Keratinocyte (primary cell): ENCODE measurements at regions not wholly inside any gene's neighbourhood (a gene's known extent, or its start where the extent isn't known, plus 50 kb on each side); places are given as distances from the start of the nearest gene placed in this dataset.

ENCODE experiments used
- DNase-seq: peaks from one replicate; pipeline ENCODE4 v3.0.0-alpha.2; 2011; ENCODE audit warnings: low read depth, missing footprints, low spot score
- FAIRE-seq: peaks from 2 replicates; lab custom pipeline; 2011; peaks lifted over from hg19 to GRCh38; lab: Jason Lieb, UNC
- H2AFZ ChIP-seq: 2 replicates; pipeline ENCODE4 v1.6.0; 2012; ENCODE audit warnings: low read length, control low read depth, inconsistent platforms; ENCODE audit not compliant: control insufficient read depth
- H3K27ac ChIP-seq: 2 replicates; pipeline ENCODE4 v1.5.1; 2011; ENCODE audit warnings: low read length; ENCODE audit not compliant: control insufficient read depth, insufficient read depth
- H3K27me3 ChIP-seq: 3 replicates; pipeline ENCODE4 v1.6.0; 2011; ENCODE audit warnings: low read length; ENCODE audit not compliant: control insufficient read depth, insufficient read depth; ENCODE audit errors: extremely low read depth
- H3K36me3 ChIP-seq, 2 experiments: 2 replicates in 1 of 2; 3 replicates in 1 of 2; pipeline ENCODE4 v1.5.1; 2011; ENCODE audit warnings: low read length in 2 of 2, mild to moderate bottlenecking in 1 of 2; ENCODE audit not compliant: control insufficient read depth in 2 of 2, insufficient read depth in 2 of 2; ENCODE audit errors: extremely low read depth in 1 of 2
- H3K4me1 ChIP-seq: 3 replicates; pipeline ENCODE4 v1.5.1; 2011; ENCODE audit warnings: low read length; ENCODE audit not compliant: control insufficient read depth, insufficient read depth; ENCODE audit errors: extremely low read depth
- H3K4me2 ChIP-seq: 3 replicates; pipeline ENCODE4 v1.6.0; 2011; ENCODE audit warnings: low read depth, low read length; ENCODE audit not compliant: control insufficient read depth, insufficient read depth; ENCODE audit errors: extremely low read depth
- H3K4me3 ChIP-seq, 3 experiments: fragments of 200-600 bp in 1 of 3; sonication (generic) in 1 of 3; 2 replicates in 2 of 3; 3 replicates in 1 of 3; pipeline ENCODE4 v1.5.1; 2011 to 2016; ENCODE audit warnings: low read length in 3 of 3, mild to moderate bottlenecking in 3 of 3, control low read depth in 2 of 3, inconsistent platforms in 1 of 3, low read depth in 1 of 3, mixed read lengths in 1 of 3, mixed run types in 1 of 3, moderate library complexity in 1 of 3; ENCODE audit not compliant: control insufficient read depth in 2 of 3, insufficient read depth in 2 of 3; ENCODE audit errors: extremely low read depth in 1 of 3
- H3K79me2 ChIP-seq: 2 replicates; pipeline ENCODE4 v1.6.0; 2012; ENCODE audit warnings: low read length; ENCODE audit not compliant: control insufficient read depth, insufficient read depth
- H3K9ac ChIP-seq: 3 replicates; pipeline ENCODE4 v1.6.0; 2011; ENCODE audit warnings: low read length; ENCODE audit not compliant: control insufficient read depth, insufficient read depth; ENCODE audit errors: extremely low read depth
- H3K9me1 ChIP-seq: 3 replicates; pipeline ENCODE4 v1.6.0; 2011; ENCODE audit warnings: low read length; ENCODE audit not compliant: control insufficient read depth, insufficient read depth; ENCODE audit errors: extremely low read depth
- H3K9me3 ChIP-seq: 2 replicates; pipeline ENCODE4 v1.5.1; 2012; ENCODE audit warnings: low read depth, low read length; ENCODE audit not compliant: control insufficient read depth
- H4K20me1 ChIP-seq: 3 replicates; pipeline ENCODE4 v1.6.0; 2011; ENCODE audit warnings: low read length; ENCODE audit not compliant: control insufficient read depth, insufficient read depth; ENCODE audit errors: extremely low read depth
- EZH2 ChIP-seq: IDR thresholded peaks from one replicate; pipeline ENCODE4 v1.6.1; 2012; ENCODE audit warnings: inconsistent platforms, mild to moderate bottlenecking, low read length, moderate library complexity
- dilution Hi-C: fragments of 300-500 bp; cut with MboI; formaldehyde crosslinking; loops from one replicate; pipeline ENCODE4 v1.7.0; 2020; ENCODE audit warnings: low sequenced_read_pairs; ENCODE audit not compliant: extremely low pct_ligation_motif_present
- TF ChIP-seq, protein P1 (sequence below), 3 experiments: IDR thresholded peaks in 1 of 3; conservative IDR thresholded peaks in 1 of 3; optimal IDR thresholded peaks in 1 of 3; 2 replicates in 2 of 3; 3 replicates in 1 of 3; pipeline versions ENCODE3 to v1.5.1; 2011; ENCODE audit warnings: low read length in 3 of 3, mild to moderate bottlenecking in 3 of 3, moderate library complexity in 2 of 3, control low read depth in 1 of 3, inconsistent platforms in 1 of 3; ENCODE audit not compliant: insufficient read depth in 2 of 3; ENCODE audit errors: extremely low read depth in 1 of 3

DNA sequence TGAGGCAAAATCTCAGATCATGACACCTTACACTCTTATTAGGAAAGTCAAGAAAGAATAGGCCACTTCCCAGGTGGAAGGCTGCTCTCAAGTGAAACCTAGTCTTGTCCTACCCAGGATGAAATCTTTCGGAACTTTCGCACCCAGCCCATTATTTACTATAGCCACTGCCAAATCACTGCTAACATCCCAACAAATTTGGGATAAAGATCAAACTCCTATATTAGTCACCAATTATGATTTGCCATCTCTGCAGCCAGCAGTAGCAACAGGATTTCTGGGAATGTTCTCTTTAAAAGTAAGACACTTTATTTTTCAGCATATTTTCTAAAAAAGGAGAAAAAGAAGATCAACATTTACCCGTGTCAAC is 224.6 kb downstream of the GAS1 start:
- dilution Hi-C loops = no loop called here
- FAIRE-seq (no peak), DNase-seq (no peak)
- Histone ChIP-seq H2AFZ (peak overlapping the region; percentile 67), H3K9ac (no peak overlapping the region), H3K4me2 (peak overlapping the region; percentile 82), H3K9me1 (no peaks in the 10 kb centered on the region), H3K27me3 (no peaks in the 10 kb centered on the region), H3K9me3 (no peaks in the 10 kb centered on the region), H3K36me3 (no peaks in the 10 kb centered on the region), H3K4me1 (peaks cover 27% of the 10 kb centered on the region), H4K20me1 (no peaks in the 10 kb centered on the region), H3K27ac (no peak overlapping the region), H3K79me2 (no peaks in the 10 kb centered on the region), H3K4me3 (no peak overlapping the region)
- TF ChIP-seq, protein P1, sequence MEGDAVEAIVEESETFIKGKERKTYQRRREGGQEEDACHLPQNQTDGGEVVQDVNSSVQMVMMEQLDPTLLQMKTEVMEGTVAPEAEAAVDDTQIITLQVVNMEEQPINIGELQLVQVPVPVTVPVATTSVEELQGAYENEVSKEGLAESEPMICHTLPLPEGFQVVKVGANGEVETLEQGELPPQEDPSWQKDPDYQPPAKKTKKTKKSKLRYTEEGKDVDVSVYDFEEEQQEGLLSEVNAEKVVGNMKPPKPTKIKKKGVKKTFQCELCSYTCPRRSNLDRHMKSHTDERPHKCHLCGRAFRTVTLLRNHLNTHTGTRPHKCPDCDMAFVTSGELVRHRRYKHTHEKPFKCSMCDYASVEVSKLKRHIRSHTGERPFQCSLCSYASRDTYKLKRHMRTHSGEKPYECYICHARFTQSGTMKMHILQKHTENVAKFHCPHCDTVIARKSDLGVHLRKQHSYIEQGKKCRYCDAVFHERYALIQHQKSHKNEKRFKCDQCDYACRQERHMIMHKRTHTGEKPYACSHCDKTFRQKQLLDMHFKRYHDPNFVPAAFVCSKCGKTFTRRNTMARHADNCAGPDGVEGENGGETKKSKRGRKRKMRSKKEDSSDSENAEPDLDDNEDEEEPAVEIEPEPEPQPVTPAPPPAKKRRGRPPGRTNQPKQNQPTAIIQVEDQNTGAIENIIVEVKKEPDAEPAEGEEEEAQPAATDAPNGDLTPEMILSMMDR (optimal IDR thresholded peaks at IDR 0.05 in 1 of 3, IDR thresholded peaks at IDR 0.05 in 1 of 3, conservative IDR thresholded peaks at IDR 0.05 in 1 of 3; ENCODE audit: extremely low read depth in 1 of 3, insufficient read depth in 2 of 3, low read length in 3 of 3) = no peak
- TF ChIP-seq EZH2 = no peak

DNA sequence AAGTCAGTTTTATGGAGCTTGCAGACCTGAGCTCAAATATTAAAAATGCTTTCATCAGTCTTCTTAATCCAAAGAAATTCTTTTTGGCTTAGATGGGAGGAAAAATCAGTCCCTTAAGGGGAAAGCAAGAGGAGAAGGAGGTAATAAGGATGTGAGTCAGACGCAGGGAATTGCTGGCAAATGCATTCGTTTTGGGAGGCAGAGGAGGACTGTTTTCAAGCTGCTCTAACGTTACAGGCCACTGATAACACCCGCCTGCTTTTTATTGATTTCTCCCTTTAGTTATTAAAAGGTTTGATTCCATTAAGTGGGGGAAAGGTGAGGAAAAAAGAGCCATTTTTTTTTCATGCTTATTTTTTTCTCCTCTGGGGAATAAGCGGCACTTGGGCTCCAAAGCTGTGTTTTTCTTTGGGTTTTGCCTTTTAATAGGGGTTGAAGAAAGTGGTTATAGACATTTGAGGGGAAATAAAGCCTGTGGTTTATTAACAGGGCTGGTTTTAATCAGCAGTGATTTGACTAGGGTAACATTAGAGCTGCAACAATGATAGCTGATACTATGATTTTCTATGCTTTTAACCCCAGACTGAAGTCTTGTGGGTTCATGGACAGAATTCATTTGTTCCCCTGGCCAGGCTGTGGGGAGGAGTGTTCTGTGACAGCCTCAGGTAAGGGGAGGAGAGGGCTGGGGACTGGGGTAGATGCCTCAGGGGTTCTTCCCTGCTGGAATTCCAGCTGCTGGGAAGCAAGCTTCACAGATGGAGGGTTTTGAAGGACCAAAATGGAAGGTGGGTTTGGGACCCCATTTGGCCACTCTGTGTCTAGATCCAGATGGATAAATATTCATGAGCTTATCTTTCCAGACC is 225.2 kb downstream of the GAS1 start:
- H3K4me1 ChIP-seq = peaks cover 27% of the 10 kb centered on the region
- dilution Hi-C loops = no loop called here

More for the DNA sequence above, 225.2 kb downstream of the GAS1 start:
- TF ChIP-seq EZH2 = no peak
- TF ChIP-seq, protein P1 (optimal IDR thresholded peaks at IDR 0.05 in 1 of 3, IDR thresholded peaks at IDR 0.05 in 1 of 3, conservative IDR thresholded peaks at IDR 0.05 in 1 of 3; ENCODE audit: extremely low read depth in 1 of 3, insufficient read depth in 2 of 3, low read length in 3 of 3) = no peak
- Histone ChIP-seq H2AFZ (peak overlapping the region; percentile 67), H3K9me1 (no peaks in the 10 kb centered on the region), H3K9me3 (no peaks in the 10 kb centered on the region), H3K27me3 (no peaks in the 10 kb centered on the region), H3K79me2 (no peaks in the 10 kb centered on the region), H3K27ac (peak overlapping the region; percentile 55), H3K36me3 (no peaks in the 10 kb centered on the region), H3K9ac (peak overlapping the region; percentile 30), H4K20me1 (no peaks in the 10 kb centered on the region), H3K4me3 (peak overlapping the region in 1 of 3 experiments; percentile 31), H3K4me2 (peak overlapping the region; percentile 82)
- DNase-seq = peak; percentile 30
- FAIRE-seq = peak; percentile 91
